ENCODE measurements at regions not wholly inside any gene's neighbourhood (a gene's known extent, or its start where the extent isn't known, plus 50 kb on each side); places are given as distances from the start of the nearest gene placed in this dataset.
A peak's percentile ranks its signal among the peaks of the same experiment; 100 is the strongest.
"Not testable (repeated sequence)": the region's sequence is repeated elsewhere in the genome, so short reads cannot be mapped to it uniquely, and the experiment has no call there.

GRCh38 chr10:118870467-118871243, 115.9 kb upstream of the CACUL1 start:
- peak; percentile 82 for DNase-seq (ENCODE audit: low read depth)

DNA sequence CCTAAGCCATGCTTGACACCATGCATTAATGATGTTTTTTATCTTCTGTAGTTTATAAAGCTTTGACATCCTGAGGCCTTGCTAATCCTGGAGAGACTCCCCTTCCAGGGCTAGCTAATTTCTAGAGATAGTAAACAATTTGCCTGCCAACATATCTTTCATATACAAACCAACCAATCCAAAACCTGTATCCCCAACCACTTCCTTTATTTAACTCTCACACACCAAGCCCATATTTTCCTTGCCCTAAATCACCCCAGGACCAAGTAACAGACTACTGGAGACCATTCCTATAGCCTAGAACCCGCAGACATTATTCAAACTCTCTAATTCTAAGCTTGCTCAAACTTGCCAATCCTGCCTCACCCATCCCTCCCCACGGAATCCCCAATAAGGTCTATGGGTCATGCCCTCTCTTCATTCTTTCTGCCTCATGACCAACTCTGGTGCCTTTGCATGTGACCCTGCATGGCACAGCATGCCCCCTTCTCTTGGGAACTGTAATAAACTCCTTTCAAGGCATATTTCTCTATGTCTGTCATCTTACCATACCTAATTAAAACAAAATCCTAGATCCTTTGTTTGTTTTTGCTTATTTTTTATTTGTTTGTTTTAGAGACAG, 116.6 kb upstream of the CACUL1 start:
- no peak for DNase-seq (ENCODE audit: low read depth)

GRCh38 chr10:118873091-118873737, 118.4 kb upstream of the CACUL1 start:
- peak; percentile 39 for DNase-seq (ENCODE audit: low read depth)

- DNase-seq (ENCODE audit: low read depth) = no peak
Measured at GRCh38 chr10:118873738-118874105, 119.0 kb upstream of the CACUL1 start.

DNA sequence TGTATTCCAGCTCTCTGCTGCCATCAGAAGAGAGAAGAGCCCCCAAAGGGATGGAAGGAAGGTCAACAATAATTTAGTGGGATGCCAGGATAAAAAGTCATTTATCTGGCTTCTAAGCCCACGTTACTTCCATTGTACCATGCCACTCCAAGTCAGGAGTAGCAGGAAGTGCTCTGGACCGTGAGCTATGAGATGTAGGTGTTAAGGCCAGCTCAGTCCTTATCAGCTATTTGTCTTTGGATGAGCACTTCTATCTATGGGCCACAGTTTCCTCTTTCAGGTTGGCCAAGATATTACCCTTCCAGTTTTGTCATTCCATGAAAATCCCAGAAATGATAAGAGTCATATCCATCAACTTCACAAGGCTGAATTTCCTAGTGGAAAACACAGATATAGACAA, 119.4 kb upstream of the CACUL1 start:
- no peak for DNase-seq (ENCODE audit: low read depth)

GRCh38 chr10:118875087-118875486, 120.3 kb upstream of the CACUL1 start:
- DNase-seq (ENCODE audit: low read depth) = no peak

- no peak for DNase-seq (ENCODE audit: low read depth)
Measured at GRCh38 chr10:118882741-118883140, 128.0 kb upstream of the CACUL1 start.

DNA sequence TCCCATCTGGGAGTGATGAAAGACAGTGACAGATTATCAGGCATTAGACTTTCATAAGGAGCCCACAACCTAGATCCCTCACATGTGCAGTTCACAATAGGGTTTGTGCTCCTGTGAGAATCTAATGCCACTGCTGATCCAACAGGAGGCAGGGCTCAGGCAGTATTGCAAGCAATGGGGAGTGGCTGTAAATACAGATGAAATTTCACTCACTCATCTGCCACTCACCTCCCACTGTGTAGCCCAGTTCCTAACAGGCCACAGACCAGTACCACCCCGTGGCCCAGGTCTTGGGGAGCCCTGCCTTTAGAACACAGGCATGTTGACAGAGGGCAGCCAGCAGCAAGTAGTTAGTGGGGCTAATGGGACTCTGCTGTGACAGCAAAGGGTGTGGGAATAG, 137.3 kb upstream of the NANOS1 start:
- no peak for DNase-seq (ENCODE audit: low read depth)

GRCh38 chr10:118894891-118895290, 134.6 kb upstream of the NANOS1 start:
- DNase-seq (ENCODE audit: low read depth) = not testable (repeated sequence)

GRCh38 chr10:118900617-118901016, 128.9 kb upstream of the NANOS1 start:
- no peak for DNase-seq (ENCODE audit: low read depth)

DNA sequence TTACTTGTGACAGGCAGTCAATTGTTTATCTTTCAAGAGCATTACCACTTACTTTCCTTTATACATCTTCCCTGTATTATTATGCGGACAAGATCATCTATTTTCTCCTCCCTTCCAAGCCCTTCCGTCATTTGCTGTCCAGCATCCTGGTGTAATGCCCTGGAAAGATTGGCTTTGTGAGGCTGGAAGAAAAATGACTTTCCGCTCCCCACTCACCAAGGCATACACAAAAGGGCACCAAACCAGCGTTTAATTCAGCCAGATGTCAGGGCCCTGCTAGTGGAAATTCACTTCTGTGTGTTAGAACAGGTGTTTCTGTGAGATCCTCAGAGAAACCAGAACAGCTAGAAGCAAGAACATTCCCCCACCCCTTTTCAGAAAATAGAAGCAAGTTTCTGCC, 128.1 kb upstream of the NANOS1 start:
- DNase-seq (ENCODE audit: low read depth) = no peak

GRCh38 chr10:118901906-118902305, 127.6 kb upstream of the NANOS1 start:
- DNase-seq (ENCODE audit: low read depth) = no peak

DNA sequence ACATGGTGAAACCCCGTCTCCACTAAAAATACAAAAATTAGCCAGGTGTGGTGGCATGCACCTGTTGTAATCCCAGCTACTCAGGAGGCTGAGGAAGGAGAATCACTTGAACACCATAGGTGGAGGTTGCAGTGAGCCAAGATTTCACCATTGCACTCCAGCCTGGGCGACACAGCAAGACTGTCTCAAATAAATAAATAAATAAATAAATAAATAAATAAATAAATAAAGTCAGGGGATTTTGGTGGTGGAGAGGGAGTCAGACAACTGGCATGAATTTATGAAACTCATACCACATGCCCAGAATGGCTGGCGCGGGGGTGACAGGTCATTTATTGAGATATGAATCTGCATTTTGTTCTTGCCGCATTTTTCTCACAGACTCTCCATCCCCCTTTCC, 126.9 kb upstream of the NANOS1 start:
- not testable (repeated sequence) for DNase-seq (ENCODE audit: low read depth)

DNA sequence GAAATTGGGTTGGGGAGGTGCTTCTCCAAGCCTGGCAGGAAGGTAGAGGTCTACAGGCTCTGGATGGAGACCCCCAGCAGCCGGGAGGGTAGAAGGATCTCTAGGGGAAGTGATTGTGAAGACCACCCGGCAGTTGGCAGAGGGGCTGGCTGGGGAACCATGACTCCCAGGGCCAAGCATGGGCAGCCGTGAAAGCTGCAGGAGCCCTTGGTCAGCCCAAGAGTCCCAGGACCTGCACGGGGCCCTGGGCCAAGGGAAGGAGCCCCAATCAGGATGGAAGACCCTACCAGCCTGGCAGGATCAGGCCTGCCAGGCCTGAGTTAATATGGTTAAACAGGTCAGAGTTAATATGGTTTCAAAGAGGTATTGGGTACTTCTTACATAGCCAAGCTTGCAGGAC, 126.3 kb upstream of the NANOS1 start:
- no peak for DNase-seq (ENCODE audit: low read depth)

GRCh38 chr10:118903691-118904090, 125.8 kb upstream of the NANOS1 start:
- DNase-seq (ENCODE audit: low read depth) = no peak

DNA sequence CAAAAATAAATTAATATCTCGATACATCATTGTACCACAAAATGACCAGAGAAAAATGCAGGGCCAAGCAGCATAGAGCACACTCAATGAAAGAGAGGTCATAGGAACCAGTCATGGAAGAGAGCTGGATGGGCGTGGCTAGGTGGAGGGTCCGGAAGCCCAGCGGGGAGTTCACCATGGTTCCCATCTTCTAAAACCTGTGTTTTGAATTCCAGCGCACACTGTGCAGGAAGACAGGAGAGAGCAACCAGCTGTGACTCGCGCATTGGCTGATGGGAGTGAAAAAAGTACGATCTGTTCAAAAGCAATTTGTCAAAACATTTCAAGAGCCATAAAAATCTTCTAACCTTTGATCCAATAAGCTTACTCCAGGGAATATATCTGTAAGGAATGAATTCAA, 125.2 kb upstream of the NANOS1 start:
- DNase-seq (ENCODE audit: low read depth) = no peak

DNA sequence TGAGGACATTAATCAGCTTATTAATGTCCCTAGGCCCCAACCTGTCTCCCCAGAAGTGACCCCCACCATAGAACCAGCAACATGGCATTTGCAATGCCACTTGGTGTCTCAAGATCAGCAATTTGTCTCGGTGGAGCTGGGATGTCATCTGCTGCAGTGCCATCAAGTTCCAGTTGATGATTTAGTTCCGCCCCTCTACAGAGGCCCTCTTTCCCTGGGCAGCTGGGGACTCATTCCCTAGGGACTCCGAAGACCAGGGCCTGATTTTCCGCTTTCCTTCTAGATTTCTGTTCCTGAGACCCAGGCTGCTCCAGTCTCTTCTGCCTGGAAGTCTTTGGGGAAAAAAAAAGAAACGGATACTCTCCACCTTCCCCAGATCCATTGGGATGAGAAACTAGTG, 122.5 kb upstream of the NANOS1 start:
- no peak for DNase-seq (ENCODE audit: low read depth)

DNA sequence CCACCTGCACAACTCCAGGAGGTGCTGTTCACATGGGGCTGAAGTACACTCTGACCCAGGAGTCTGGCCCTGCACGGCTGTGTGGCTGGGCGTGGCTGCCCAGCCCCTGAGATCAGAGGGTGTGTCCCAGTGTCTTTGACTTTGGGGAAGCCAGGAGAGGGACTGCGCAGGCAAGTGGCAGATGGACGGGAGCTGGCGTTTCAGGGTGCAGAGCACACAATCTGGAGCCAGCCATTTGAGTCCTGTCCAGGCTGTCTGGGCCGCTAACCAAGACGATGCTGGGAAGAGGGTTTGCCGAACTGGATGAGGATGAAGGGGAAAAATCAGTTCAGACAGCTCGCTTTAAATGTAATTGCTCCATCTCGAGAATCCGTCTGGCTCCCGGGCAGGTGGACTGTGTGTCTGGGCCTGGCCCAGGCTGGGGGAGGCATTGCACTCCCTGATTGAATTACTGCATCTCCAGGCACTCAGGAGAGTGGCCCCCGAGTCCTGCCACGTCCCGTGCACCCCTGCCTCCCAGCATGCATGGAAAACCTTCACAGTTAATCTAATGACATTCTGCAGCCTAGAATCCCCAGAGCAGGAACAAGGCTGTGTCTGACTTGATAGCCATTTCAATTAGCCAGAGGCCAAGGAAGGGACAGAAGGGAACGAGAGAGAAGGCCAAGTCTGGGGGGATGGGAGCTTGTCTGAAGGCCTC, 120.8 kb upstream of the NANOS1 start:
- DNase-seq (ENCODE audit: low read depth) = no peak

- DNase-seq (ENCODE audit: low read depth) = no peak
Measured at GRCh38 chr10:118910702-118911101, 118.8 kb upstream of the NANOS1 start.

GRCh38 chr10:118911363-118911762, 118.2 kb upstream of the NANOS1 start:
- DNase-seq (ENCODE audit: low read depth) = peak; percentile 32

DNA sequence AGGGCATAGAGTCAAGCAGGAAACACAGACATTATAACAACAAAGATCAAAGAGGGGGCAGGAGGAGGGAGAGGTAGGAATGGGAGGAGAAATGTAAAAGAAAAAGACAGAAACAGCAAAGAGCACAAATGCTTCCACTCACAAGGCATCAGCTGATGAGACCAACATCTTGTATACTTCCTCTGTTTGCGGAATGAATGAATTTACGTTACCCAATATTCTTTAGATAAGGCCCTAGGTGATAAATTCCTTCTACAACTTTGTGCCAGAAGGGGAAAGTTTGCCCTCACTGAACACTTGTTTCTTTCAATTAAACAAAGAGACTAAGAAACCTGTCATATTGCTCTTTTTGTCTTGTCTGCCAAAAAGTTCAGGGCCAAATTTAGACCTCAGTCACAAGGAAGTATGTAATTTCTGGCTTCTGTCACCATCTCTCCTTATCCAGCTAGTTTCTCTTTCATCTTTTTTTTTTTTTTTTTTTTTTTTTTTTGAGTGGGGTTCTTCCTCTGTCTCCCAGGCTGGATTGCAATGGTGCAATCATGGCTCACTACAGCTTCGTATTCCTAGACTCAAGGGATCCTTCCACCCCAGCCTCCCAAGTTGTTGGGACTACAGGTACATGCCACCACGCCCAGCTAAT, 116.4 kb upstream of the NANOS1 start:
- DNase-seq (ENCODE audit: low read depth) = no peak

- no peak for DNase-seq (ENCODE audit: low read depth)
Measured at GRCh38 chr10:118913825-118914224, 115.7 kb upstream of the NANOS1 start.
